Embryonic facial prominence (tissue), 1 donor: ENCODE measurements at regions not wholly inside any gene's neighbourhood (a gene's known extent, or its start where the extent isn't known, plus 50 kb on each side); places are given as distances from the start of the nearest gene placed in this dataset.

Experiments
- DNase-seq: peaks from one replicate; pipeline ENCODE4 v3.0.0-alpha.2; 2016; ENCODE audit errors: extremely low spot score

DNA sequence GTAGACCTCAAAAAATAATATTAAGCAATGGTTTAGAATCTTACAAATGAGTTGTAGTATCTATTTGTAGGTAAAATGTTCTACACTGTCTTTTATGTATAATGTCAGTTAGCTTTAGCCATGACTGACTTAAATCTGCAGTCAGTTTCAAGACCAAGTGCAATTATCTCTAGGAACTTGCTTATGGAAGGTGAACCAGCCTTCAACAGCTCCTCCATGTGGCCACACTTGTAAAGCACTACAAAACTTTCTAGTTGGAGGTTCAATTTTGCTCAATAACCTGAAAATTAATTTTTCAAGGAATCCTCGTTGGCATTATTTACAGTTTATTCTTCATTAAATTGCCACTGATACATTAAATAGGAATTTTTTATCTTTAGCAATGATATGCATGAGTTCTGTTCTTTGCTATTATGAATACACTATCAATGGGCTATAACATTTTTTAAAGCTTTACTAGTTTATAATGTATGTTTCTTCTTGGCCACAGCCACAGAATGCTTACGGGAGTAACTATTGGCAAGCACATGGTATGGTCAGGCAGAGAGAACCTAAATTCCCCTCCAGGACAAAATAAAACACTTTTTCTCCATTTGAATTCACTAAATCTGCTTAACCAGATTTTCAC is 315.3 kb upstream of the UBE2E2 start:
- DNase-seq = no peak

GRCh38 chr3:22893101-22893500 is 310.0 kb upstream of the UBE2E2 start:
- DNase-seq = no peak

GRCh38 chr3:22893644-22894325 is 309.3 kb upstream of the UBE2E2 start:
- DNase-seq = no peak

DNA sequence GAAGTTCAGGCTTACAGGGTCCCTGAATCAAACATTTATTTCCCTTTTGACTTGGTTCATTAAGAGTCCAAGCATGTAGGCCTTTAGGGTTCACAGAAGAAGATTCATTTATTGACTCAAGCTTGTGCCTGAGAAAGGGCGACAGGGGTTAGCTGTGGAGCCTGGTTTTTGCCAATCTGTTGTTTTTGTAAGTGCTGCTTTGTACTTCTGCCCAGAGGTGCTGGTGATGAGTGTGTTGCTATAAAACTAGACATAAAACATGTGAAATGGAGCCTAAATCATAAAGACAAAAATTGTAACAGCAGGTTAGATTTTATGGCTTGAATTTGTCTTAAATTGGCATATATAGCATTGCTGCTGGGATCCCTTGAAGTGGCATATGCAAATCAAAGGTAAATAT is 308.3 kb upstream of the UBE2E2 start:
- no peak for DNase-seq

- DNase-seq = no peak
These were observed 307.5 kb upstream of the UBE2E2 start for GRCh38 chr3:22895671-22896070.

DNA sequence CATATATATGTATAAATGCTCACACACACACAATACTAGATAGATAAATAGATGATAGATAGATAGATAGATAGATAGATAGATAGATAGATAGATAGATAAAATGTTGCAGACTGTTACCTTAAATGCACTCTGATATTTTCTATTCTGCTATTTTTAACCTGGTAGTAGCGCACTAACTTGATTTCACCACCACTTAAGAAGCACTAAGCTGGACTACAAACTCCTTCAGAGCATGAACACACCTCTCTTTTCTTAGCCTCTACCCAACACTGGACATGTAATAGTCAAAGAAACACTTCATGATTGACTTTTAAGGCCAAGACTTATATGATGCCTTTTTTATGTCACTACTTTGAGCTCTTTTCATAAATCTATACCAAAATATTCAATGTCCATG is 304.6 kb upstream of the UBE2E2 start:
- DNase-seq = no peak

DNA sequence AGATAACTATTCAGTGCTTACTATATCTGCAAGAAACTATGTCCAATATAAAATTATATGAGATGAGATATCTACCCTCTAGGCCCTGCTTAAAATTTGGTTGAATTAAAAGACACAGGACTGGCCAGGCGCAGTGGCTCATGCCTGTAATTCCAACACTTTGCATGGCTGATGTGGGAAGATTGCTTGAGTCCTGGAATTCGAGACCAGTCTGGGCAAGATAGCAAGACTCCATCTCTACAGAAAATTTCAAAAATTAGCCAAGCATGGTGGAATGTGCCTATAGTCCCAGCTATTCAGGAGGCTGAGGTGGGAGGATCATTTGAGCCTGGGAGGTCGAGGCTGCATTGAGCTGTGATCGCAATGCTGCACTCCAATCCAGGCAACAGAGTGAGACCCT is 303.7 kb upstream of the UBE2E2 start:
- DNase-seq = no peak

DNA sequence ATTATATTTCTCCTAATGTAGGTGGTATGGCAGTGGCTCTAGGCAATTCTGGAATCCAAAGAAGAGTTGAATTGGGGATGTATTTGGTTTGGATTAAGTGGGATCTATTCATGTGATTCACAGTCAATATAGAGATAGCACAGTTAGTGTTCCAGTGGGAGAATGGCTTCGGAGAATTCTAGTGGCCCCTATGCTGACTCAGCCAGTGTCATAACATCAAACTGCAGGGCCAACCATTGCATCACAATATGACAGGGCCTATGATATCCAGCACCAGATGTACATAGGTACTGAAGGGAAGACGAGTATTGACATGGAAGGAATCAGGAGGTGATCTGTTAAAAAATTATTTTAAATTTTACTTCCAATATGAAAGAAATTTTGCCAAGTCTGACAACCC is 302.8 kb upstream of the UBE2E2 start:
- no peak for DNase-seq

GRCh38 chr3:22901684-22902083 is 301.4 kb upstream of the UBE2E2 start:
- DNase-seq = no peak

DNA sequence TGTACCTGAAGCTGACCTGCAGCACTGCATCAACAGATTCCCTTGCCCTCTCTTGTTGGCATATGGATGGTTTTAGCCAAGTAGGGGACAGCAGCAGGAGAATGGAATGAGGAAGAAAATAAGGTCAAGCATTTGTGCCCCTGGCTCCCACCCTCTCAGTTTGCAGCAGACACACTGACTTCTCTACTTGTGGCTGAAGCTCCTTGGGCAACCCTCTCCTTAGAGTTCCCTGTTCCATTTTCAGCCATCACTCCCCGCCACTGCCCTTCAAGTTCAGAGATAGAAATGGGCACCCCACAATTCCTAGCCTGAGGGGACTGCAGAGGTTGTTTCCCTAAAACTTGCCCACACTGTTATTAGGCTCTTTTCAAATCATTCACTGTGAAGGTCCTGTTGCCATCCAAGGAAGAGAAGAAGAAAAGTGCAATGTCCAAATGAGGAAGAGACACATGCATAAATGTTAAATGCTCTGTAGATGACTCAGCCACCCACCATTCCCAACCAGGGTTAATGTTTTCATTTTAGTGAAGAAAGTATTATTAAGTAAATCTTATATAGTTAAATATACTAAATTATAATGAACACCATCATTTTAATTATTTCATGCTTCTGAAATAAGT is 295.9 kb upstream of the UBE2E2 start:
- no peak for DNase-seq

- no peak for DNase-seq
These were observed 295.3 kb upstream of the UBE2E2 start for GRCh38 chr3:22907796-22908195.

DNA sequence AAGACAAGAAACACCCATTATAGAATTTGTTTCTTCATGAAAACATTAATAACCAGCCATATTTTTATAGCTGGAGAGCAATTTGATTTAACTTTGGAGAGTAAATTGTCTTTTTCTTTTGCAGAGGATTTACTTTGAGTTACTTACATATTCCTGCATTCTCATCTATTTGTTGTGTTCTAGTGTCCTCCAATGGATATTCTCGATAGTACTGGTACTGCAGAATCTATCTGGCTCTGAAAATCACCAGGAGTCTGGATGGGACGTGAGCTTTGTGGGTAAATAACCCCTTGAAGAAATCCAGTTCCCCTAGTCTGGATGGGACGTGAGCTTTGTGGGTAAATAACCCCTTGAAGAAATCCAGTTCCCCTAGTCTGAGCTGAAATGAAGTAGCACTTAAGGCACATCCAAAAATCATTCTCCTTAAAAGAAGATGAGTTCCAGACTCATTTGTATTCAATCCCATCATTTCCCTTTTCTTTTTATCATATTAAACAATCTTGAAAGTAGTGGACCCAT is 294.1 kb upstream of the UBE2E2 start:
- DNase-seq = no peak

DNA sequence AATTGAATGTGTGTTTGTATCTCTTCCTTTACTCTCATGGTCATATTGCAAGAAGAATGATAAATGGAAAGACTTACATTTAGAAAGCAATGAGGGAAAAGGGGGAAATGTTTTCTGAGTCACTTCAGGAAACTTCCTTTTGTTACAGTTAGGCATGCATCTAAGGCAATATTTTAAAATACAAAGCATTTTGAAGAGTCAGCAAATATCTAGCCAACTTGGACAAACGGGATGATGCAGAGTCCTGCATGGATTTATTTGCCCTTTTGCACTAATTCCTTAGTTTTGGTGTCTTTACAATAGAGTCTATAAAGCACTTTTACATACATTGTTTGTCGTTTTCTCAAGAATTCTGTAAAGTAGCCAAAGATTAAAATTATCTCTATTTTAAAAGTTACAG is 286.2 kb upstream of the UBE2E2 start:
- DNase-seq = no peak

- no peak for DNase-seq
These were observed 283.1 kb upstream of the UBE2E2 start for GRCh38 chr3:22920006-22920405.

DNA sequence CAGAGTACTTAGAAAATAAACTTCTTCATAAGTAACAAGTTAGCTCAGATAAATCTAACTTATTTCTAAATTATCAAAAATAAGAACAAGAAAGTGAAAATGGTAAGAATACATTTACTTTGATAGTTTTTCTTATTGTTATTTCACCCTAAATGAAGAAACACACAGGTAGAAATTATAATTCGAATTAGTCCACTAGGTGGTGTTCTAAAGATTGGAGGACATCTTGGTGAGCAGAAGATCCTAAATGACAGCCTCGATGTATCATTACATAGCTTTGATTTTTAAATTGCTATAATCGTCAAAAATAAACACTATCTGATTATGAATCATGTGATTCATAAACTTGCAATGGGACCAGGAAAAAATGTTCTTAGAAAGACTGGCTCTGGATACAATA is 280.8 kb upstream of the UBE2E2 start:
- DNase-seq = no peak

DNA sequence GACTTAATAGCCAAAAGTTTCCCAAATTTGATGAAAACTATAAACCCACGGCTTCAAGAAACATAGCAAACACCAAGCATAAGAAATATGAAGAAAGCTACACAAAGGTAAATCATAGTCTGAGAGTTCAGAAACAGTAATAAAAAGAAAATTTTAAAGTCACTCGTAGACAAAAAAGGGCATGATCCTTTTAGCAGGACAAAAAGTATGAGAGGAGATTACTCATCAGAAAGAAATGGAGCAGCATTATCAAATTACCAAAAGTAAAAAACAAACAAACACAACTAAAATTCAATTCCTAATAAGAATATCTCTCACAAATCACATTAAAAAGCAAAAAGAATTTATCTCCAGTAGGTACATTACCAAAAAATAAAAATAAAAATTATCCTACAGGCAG is 279.4 kb upstream of the UBE2E2 start:
- DNase-seq = no peak

DNA sequence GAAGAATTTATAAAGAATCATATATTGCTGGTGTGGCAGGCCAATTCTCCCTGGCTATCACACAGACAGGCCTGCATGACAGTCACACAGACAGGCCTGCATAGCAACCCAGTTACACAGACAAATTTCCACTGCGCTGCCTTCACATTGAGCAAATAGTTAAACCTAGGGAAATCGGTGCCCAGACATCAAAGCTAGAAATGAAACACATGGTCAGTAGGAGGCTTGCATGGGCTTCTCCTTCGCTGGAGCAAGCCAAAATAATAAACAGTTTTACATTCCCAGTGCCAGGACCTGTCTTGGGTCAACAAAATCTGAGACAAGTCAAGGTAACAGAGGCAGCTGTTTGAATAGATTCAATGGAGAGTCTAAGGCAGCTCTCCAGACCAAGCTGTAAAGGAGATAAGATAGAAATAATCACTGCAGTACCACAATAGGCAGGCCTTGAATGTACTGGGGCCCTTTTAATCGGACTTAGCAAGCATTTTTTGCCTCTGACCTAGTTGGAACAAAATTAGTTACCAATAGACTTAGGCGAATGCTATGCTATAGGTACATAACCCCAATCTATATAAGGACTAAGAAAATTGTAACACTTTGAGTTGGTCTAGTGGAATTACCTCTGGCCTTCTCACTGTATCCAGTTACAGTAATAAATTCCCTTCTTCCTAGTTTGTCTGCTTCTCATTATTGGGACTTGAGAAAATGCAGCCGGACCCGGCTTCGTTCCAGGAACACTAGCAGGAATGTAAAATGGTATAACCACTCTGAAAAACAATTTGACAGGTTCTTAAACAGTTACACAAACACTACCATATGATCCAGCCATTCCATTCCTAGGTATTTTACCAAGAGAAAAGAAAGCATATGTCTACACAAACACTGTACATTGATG is 274.7 kb upstream of the UBE2E2 start:
- DNase-seq = no peak

- DNase-seq = no peak
These were observed 269.9 kb upstream of the UBE2E2 start for GRCh38 chr3:22933051-22933840.

- DNase-seq = no peak
These were observed 269.3 kb upstream of the UBE2E2 start for GRCh38 chr3:22933841-22934116.

DNA sequence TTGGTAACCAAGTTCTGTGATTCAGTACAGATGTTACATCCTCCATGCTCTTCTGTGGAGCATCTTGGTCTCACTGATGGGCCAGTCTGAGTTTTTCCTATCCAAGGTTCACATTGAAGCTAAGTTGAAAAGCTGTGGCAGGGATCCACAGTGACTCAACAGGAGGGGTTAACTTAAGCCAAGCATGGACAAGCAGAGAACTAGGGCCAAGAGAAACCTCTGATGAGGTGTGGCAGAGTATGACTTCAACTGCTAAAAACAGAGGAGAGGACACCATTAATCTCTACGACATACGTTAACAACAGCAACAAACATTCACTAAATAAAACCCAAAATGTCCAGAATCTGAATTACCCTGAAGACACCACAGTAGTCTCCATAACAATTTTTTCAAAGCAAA is 268.1 kb upstream of the UBE2E2 start:
- DNase-seq = no peak

DNA sequence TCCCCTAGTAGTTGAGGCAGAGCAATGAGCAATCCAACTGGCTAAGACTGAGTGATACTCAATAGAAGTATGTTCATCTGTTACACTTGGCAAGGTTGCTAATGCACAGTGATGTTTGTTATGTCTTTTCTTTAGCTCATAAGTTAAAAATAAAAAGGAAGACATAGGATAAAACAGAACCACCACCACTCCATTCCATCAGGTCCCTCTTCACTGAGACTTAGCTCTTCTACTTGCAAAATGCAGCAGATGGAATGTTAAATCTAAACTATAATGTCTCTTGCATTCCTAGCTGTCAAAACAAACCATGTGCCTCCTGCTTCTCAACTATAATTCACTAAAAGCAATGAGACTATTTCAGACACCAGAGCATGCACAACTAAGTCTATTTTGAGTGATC is 265.6 kb upstream of the UBE2E2 start:
- no peak for DNase-seq

DNA sequence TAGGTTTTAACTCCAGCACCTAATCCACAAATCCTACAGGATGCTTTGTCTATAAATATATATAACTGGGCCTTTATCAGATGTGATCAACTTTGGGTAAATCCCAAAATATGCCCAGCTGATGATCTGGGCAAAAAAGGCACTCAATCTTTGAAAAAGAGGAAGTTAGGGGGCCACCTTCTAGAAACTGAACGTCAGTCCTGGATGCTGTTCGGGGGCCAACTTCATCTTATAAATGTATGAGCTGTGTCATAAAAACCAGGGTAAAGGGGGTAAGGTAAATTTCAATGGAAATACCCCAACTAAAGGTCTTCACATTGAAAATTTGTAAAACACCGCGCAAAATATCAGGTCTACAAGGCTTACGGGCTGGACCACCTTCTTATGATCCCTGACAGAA is 264.4 kb upstream of the UBE2E2 start:
- no peak for DNase-seq
